ENCODE measurements at regions not wholly inside any gene's neighbourhood (a gene's known extent, or its start where the extent isn't known, plus 50 kb on each side); places are given as distances from the start of the nearest gene placed in this dataset.

DNA sequence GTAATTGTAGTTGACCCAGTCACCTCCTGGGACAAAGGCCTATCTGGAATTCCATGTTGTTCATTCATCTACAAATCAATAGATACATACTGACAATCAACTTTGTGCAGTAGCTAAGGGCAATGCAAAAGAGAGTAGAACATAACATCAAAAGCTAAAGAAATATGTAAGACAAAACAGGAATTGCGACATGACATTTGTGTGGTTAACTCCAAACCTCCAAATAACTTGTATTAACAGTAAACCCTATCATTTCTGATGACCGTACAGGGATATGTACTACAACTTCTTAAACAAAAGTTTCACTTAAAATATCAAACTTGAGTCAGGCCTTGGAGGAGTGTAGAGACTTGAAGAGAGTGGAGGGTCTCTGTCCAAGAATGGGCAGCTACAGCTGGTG is 317.6 kb downstream of the SPATA17 start:
- Histone ChIP-seq H2BK20ac (ENCODE audit: low read length) (no peak overlapping the region), H4K20me1 (replicated peaks in 1 of 2; ENCODE audit: control insufficient read depth in 1 of 2, insufficient read depth in 2 of 2, low read length in 2 of 2) (no peaks in the 10 kb centered on the region), H2AFZ (ENCODE audit: low read length) (no peak overlapping the region), H3K79me2 (ENCODE audit: control insufficient read depth in 1 of 2, insufficient read depth in 2 of 2, low read length in 2 of 2) (no peaks in the 10 kb centered on the region), H3K4ac (replicated peaks; ENCODE audit: insufficient read length, low read depth, low read length) (no peak overlapping the region), H2AK5ac (ENCODE audit: low read depth, low read length) (no peak overlapping the region), H3K14ac (ENCODE audit: insufficient read length) (no peak overlapping the region), H3K27ac (ENCODE audit: low read depth, low read length) (no peak overlapping the region), H3K18ac (ENCODE audit: extremely low read depth, low read length) (no peak overlapping the region), H3K9ac (replicated peaks in 1 of 4; ENCODE audit: extremely low read depth in 1 of 4, low read depth in 3 of 4, low read length in 3 of 4) (no peak overlapping the region), H4K91ac (replicated peaks; ENCODE audit: insufficient read length, low read length) (no peak overlapping the region), H3K23ac (ENCODE audit: insufficient read length) (no peak overlapping the region), H2BK12ac (ENCODE audit: low read depth, low read length) (no peak overlapping the region), H2BK120ac (replicated peaks; ENCODE audit: low read depth, low read length) (no peak overlapping the region), H3K4me2 (ENCODE audit: insufficient read depth in 1 of 2, low read depth in 2 of 2, low read length in 2 of 2) (no peak overlapping the region), H3K79me1 (ENCODE audit: low read depth, low read length) (no peaks in the 10 kb centered on the region), H2BK15ac (ENCODE audit: low read length) (no peak overlapping the region), H3K9me3 (ENCODE audit: insufficient read depth in 2 of 2, low read depth in 1 of 2, low read length in 1 of 2) (no peaks in the 10 kb centered on the region), H3K27me3 (replicated peaks in 1 of 4; ENCODE audit: control insufficient read depth in 3 of 4, extremely low read depth in 1 of 4, insufficient read depth in 3 of 4, low read length in 3 of 4) (no peaks in the 10 kb centered on the region), H3K4me1 (replicated peaks in 1 of 4; ENCODE audit: control insufficient read depth in 3 of 4, insufficient read depth in 4 of 4, low read length in 3 of 4) (no peaks in the 10 kb centered on the region), H3K4me3 (ENCODE audit: extremely low read depth in 1 of 4, insufficient read depth in 2 of 4, low read depth in 3 of 4, low read length in 4 of 4) (no peak overlapping the region), H3K36me3 (ENCODE audit: control insufficient read depth in 2 of 4, insufficient read depth in 4 of 4, low read length in 3 of 4) (no peaks in the 10 kb centered on the region), H2BK5ac (ENCODE audit: low read depth, low read length) (no peak overlapping the region), H4K8ac (ENCODE audit: extremely low read depth, insufficient read depth, low read length) (no peak overlapping the region), H3K23me2 (ENCODE audit: low read depth, low read length) (no peaks in the 10 kb centered on the region), H4K5ac (ENCODE audit: insufficient read length, low read depth, low read length) (no peak overlapping the region), H3K56ac (replicated peaks; ENCODE audit: insufficient read length, low read depth, low read length) (no peak overlapping the region)
- ChIA-PET CTCF (ENCODE audit: partially characterized antibody) (interaction anchor here (1.6 kb wide), 1 partner anchor 19 kb away, joined by 4 read pairs; no protein-coding TSS in a partner anchor), POLR2A (ENCODE audit: partially characterized antibody) (no interaction called here)
- WGBS, 2 experiments (ENCODE audit: extremely low coverage in 1 of 2, insufficient coverage in 1 of 2, insufficient read length in 1 of 2, insufficient replicate concordance in 2 of 2, low coverage in 1 of 2, low lambda C conversion rate in 2 of 2, missing lambda C conversion rate in 1 of 2) = 50% methylated on average over 2 of the region's 2 CpGs; no CpG with 5 or more reads in 1 of the 2 experiments
- DNase-seq (ENCODE audit: low read depth in 1 of 2, low spot score in 2 of 2) (no peak), FAIRE-seq (no peak)
- TF ChIP-seq RAD21 (IDR thresholded peaks at IDR 0.05 in 1 of 2, conservative IDR thresholded peaks at IDR 0.05 in 1 of 2; ENCODE audit: low read depth in 2 of 2, low read length in 2 of 2) = no peak
- TF ChIP-seq TAF1 (IDR thresholded peaks at IDR 0.05; ENCODE audit: low read depth, low read length) = no peak
- TF ChIP-seq GTF2F1 (IDR thresholded peaks at IDR 0.05; ENCODE audit: borderline replicate concordance, low read depth, low read length) = no peak
- TF ChIP-seq YY1 (IDR thresholded peaks at IDR 0.05; ENCODE audit: low read depth, low read length) = no peak
- TF ChIP-seq CBX8 (IDR thresholded peaks at IDR 0.05; ENCODE audit: borderline replicate concordance, low read depth, low read length) = no peak
- TF ChIP-seq KDM4A (IDR thresholded peaks at IDR 0.05; ENCODE audit: low read depth, low read length, severe bottlenecking) = no peak
- no peak for TF ChIP-seq SUZ12 (IDR thresholded peaks at IDR 0.05; ENCODE audit: low read length)
- TF ChIP-seq TEAD4 (IDR thresholded peaks at IDR 0.05; ENCODE audit: low read depth, low read length) = no peak
- no peak for TF ChIP-seq RBBP5 (IDR thresholded peaks at IDR 0.05; ENCODE audit: borderline replicate concordance, low read depth, low read length)
- TF ChIP-seq POLR2AphosphoS5 (IDR thresholded peaks at IDR 0.05; ENCODE audit: low read depth, low read length) = no peak
- no peak for TF ChIP-seq SRF (IDR thresholded peaks at IDR 0.05; ENCODE audit: low read depth, low read length)
- TF ChIP-seq NANOG (IDR thresholded peaks at IDR 0.05; ENCODE audit: insufficient read depth, low read depth, low read length, poor library complexity, severe bottlenecking) = no peak
- TF ChIP-seq JUND (IDR thresholded peaks at IDR 0.05; ENCODE audit: low read length) = no peak
- TF ChIP-seq SP4 (IDR thresholded peaks at IDR 0.05; ENCODE audit: low read length) = no peak
- TF ChIP-seq, protein P1, sequence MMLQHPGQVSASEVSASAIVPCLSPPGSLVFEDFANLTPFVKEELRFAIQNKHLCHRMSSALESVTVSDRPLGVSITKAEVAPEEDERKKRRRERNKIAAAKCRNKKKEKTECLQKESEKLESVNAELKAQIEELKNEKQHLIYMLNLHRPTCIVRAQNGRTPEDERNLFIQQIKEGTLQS (IDR thresholded peaks at IDR 0.05; ENCODE audit: insufficient read depth, low read depth, low read length) = no peak
- no peak for TF ChIP-seq CREB1 (IDR thresholded peaks at IDR 0.05)
